HEK293 (cell line): ENCODE measurements at regions not wholly inside any gene's neighbourhood (a gene's known extent, or its start where the extent isn't known, plus 50 kb on each side); places are given as distances from the start of the nearest gene placed in this dataset.

Source experiments
- CTCF ChIA-PET: fragments of 350-600 bp; formaldehyde crosslinking; extraction: SDS; loops from one replicate; lab custom pipeline; 2021; ENCODE audit warnings: antibody characterized with exemption; lab: Yijun Ruan, JAX
- POLR2A ChIA-PET: fragments of 300-600 bp; formaldehyde crosslinking; extraction: SDS; loops from one replicate; lab custom pipeline; 2020; ENCODE audit warnings: antibody characterized with exemption, inconsistent platforms; lab: Yijun Ruan, JAX
- H3K27ac ChIP-seq: fragments of 200-500 bp; sonication (Bioruptor generic); 2 replicates; pipeline ENCODE4 v1.5.1; 2014; ENCODE audit warnings: low read depth, low read length, control low read depth, inconsistent platforms; ENCODE audit errors: extremely low read depth
- H3K36me3 ChIP-seq, 2 experiments: fragments of 200-500 bp in 1 of 2; sonication (Bioruptor generic) in 1 of 2; 1 replicate in 1 of 2; 2 replicates in 1 of 2; pipeline ENCODE4 v1.5.1; 2014 to 2017; ENCODE audit warnings: inconsistent platforms in 2 of 2, low read length in 2 of 2; ENCODE audit not compliant: control insufficient read depth in 2 of 2, insufficient read depth in 1 of 2
- H3K4me1 ChIP-seq: fragments of 200-500 bp; sonication (Bioruptor generic); 2 replicates; pipeline ENCODE4 v1.5.1; 2014; ENCODE audit warnings: mild to moderate bottlenecking, low read length, inconsistent platforms; ENCODE audit not compliant: control insufficient read depth, insufficient read depth
- H3K4me3 ChIP-seq: 2 replicates; pipeline ENCODE4 v1.5.1; 2011; ENCODE audit warnings: low read depth, mild to moderate bottlenecking, control low read depth, low read length, moderate library complexity
- H3K9me3 ChIP-seq: fragments of 200-500 bp; sonication (Bioruptor generic); 2 replicates; pipeline ENCODE4 v1.5.1; 2014; ENCODE audit warnings: low read depth, low read length, inconsistent platforms; ENCODE audit not compliant: control insufficient read depth, insufficient read depth
- AEBP2 ChIP-seq: fragments of 450-650 bp; formaldehyde crosslinking; IDR thresholded peaks from 2 replicates; pipeline ENCODE4 v1.5.1; 2016; ENCODE audit warnings: missing biosample characterization, missing genetic modification characterization, borderline replicate concordance
- BCL11B ChIP-seq: fragments of 450-650 bp; formaldehyde crosslinking; IDR thresholded peaks from 2 replicates; pipeline ENCODE4 v1.5.1; 2016; ENCODE audit warnings: low read depth, missing biosample characterization, missing genetic modification characterization
- OSR2 ChIP-seq: fragments of 450-650 bp; formaldehyde crosslinking; IDR thresholded peaks from 2 replicates; pipeline ENCODE4 v1.5.1; 2016; ENCODE audit warnings: missing biosample characterization, missing genetic modification characterization
- REST ChIP-seq: fragments of 450-650 bp; formaldehyde crosslinking; IDR thresholded peaks from 2 replicates; pipeline ENCODE4 v1.5.1; 2016; ENCODE audit warnings: missing biosample characterization, missing genetic modification characterization
- SETDB1 ChIP-seq: IDR thresholded peaks from one replicate; pipeline ENCODE4 v1.6.1; 2017; ENCODE audit warnings: mild to moderate bottlenecking, low read length, moderate library complexity, mixed read lengths; ENCODE audit not compliant: insufficient read length
- ZBTB6 ChIP-seq: fragments of 450-650 bp; formaldehyde crosslinking; IDR thresholded peaks from 2 replicates; pipeline ENCODE4 v1.5.1; 2017; ENCODE audit warnings: missing biosample characterization, missing genetic modification characterization
- ZFHX2 ChIP-seq: fragments of 450-650 bp; formaldehyde crosslinking; conservative IDR thresholded peaks from 2 replicates; pipeline ENCODE4 v1.5.1; 2016; ENCODE audit warnings: missing biosample characterization, missing genetic modification characterization
- ZFP37 ChIP-seq: fragments of 450-650 bp; formaldehyde crosslinking; IDR thresholded peaks from 2 replicates; pipeline ENCODE4 v1.5.1; 2016; ENCODE audit warnings: missing biosample characterization, missing genetic modification characterization
- ZNF112 ChIP-seq: fragments of 450-650 bp; formaldehyde crosslinking; IDR thresholded peaks from 2 replicates; pipeline ENCODE4 v1.5.0; 2017; ENCODE audit warnings: missing biosample characterization, missing genetic modification characterization
- ZNF174 ChIP-seq: fragments of 450-650 bp; formaldehyde crosslinking; IDR thresholded peaks from 2 replicates; pipeline ENCODE4 v1.5.0; 2017; ENCODE audit warnings: missing biosample characterization, mild to moderate bottlenecking, missing genetic modification characterization
- ZNF184 ChIP-seq: fragments of 450-650 bp; IDR thresholded peaks from 2 replicates; pipeline ENCODE4 v1.5.1; 2018; ENCODE audit warnings: missing biosample characterization, mild to moderate bottlenecking, missing genetic modification characterization
- ZNF221 ChIP-seq: fragments of 450-650 bp; formaldehyde crosslinking; IDR thresholded peaks from 2 replicates; pipeline ENCODE4 v1.5.1; 2017; ENCODE audit warnings: missing biosample characterization, missing genetic modification characterization, borderline replicate concordance
- ZNF223 ChIP-seq: fragments of 450-650 bp; formaldehyde crosslinking; IDR thresholded peaks from 2 replicates; pipeline ENCODE4 v1.5.1; 2016; ENCODE audit warnings: missing biosample characterization, missing genetic modification characterization
- ZNF280D ChIP-seq: fragments of 450-650 bp; formaldehyde crosslinking; IDR thresholded peaks from 2 replicates; pipeline ENCODE4 v1.5.1; 2016; ENCODE audit warnings: missing biosample characterization, missing genetic modification characterization
- ZNF302 ChIP-seq: fragments of 450-650 bp; formaldehyde crosslinking; IDR thresholded peaks from 2 replicates; pipeline ENCODE4 v1.5.1; 2016; ENCODE audit warnings: missing biosample characterization, missing genetic modification characterization, low read depth
- ZNF366 ChIP-seq: fragments of 450-650 bp; formaldehyde crosslinking; conservative IDR thresholded peaks from 2 replicates; pipeline ENCODE4 v1.5.1; 2016; ENCODE audit warnings: missing biosample characterization, missing genetic modification characterization
- ZNF449 ChIP-seq: fragments of 450-650 bp; formaldehyde crosslinking; IDR thresholded peaks from 2 replicates; pipeline ENCODE4 v1.5.1; 2017; ENCODE audit warnings: missing biosample characterization, mild to moderate bottlenecking, missing genetic modification characterization, moderate library complexity
- ZNF626 ChIP-seq: fragments of 450-650 bp; sonication (Bioruptor Pico); formaldehyde crosslinking; IDR thresholded peaks from 2 replicates; pipeline ENCODE4 v1.5.1; 2018; ENCODE audit warnings: missing biosample characterization, missing genetic modification characterization, inconsistent platforms
- ZNF677 ChIP-seq: fragments of 450-650 bp; IDR thresholded peaks from 2 replicates; pipeline ENCODE4 v1.5.0; 2018; ENCODE audit warnings: missing biosample characterization, mild to moderate bottlenecking, missing genetic modification characterization, moderate library complexity
- ZNF747 ChIP-seq: fragments of 450-650 bp; formaldehyde crosslinking; IDR thresholded peaks from 2 replicates; pipeline ENCODE4 v1.5.1; 2016; ENCODE audit warnings: missing biosample characterization, missing genetic modification characterization
- TF ChIP-seq, protein P1 (sequence below): fragments of 450-650 bp; formaldehyde crosslinking; IDR thresholded peaks from 2 replicates; pipeline ENCODE4 v1.5.1; 2016; ENCODE audit warnings: missing biosample characterization, missing genetic modification characterization

GRCh38 chr1:103365860-103366569 lies 159.5 kb upstream of the RNPC3 start (continued):
- TF ChIP-seq BCL11B (tag by site-specific recombination) = no peak
- TF ChIP-seq, protein P1, sequence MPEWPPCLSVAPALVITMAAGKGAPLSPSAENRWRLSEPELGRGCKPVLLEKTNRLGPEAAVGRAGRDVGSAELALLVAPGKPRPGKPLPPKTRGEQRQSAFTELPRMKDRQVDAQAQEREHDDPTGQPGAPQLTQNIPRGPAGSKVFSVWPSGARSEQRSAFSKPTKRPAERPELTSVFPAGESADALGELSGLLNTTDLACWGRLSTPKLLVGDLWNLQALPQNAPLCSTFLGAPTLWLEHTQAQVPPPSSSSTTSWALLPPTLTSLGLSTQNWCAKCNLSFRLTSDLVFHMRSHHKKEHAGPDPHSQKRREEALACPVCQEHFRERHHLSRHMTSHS = no peak
- no peak for TF ChIP-seq ZNF280D (tag by site-specific recombination)
- no peak for TF ChIP-seq ZFP37

DNA sequence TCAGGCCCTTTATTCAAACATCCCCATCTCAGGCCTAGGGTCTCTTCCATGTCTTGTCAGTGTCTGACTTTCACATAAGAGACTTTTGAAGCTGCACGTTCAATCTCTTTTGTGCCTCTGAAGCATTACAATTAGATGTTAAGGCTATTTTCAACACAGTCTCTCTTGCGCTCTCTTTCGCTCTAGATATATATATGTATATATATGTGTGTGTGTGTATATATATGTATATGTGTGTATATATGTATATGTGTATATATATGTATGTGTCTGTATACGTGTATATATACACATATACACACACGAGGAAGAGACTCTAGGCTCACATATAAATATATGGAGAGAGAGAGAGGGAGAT lies 162.5 kb upstream of the RNPC3 start:
- Histone ChIP-seq H3K4me3 (no peak overlapping the region), H3K36me3 (no peaks in the 10 kb centered on the region), H3K27ac (no peak overlapping the region), H3K4me1 (no peaks in the 10 kb centered on the region), H3K9me3 (no peaks in the 10 kb centered on the region)
- TF ChIP-seq REST (tag by site-specific recombination) = no peak
- TF ChIP-seq ZNF302 (tag by site-specific recombination) = no peak
- TF ChIP-seq AEBP2 (tag by site-specific recombination) = no peak
- TF ChIP-seq ZFHX2 (tag by site-specific recombination) = no peak
- no peak for TF ChIP-seq ZNF184 (tag by site-specific recombination)
- no peak for TF ChIP-seq ZNF223
- TF ChIP-seq ZNF747 = no peak
- TF ChIP-seq SETDB1 = no peak
- no peak for TF ChIP-seq ZNF366
- no peak for TF ChIP-seq ZNF626
- no peak for TF ChIP-seq ZNF112 (tag by site-specific recombination)
- no peak for TF ChIP-seq ZNF677 (tag by site-specific recombination)
- TF ChIP-seq ZNF449 (tag by site-specific recombination) = no peak
- TF ChIP-seq ZNF221 = no peak
- TF ChIP-seq ZNF174 (tag by site-specific recombination) = no peak
- TF ChIP-seq ZBTB6 (tag by site-specific recombination) = no peak
- TF ChIP-seq OSR2 (tag by site-specific recombination) = no peak
- CTCF ChIA-PET = interaction anchor here (0.7 kb wide), 1 partner anchor 870 kb away, joined by 3 read pairs; no protein-coding TSS in a partner anchor
- POLR2A ChIA-PET = no interaction called here
